ENCODE measurements at regions not wholly inside any gene's neighbourhood (a gene's known extent, or its start where the extent isn't known, plus 50 kb on each side); places are given as distances from the start of the nearest gene placed in this dataset.

DNA sequence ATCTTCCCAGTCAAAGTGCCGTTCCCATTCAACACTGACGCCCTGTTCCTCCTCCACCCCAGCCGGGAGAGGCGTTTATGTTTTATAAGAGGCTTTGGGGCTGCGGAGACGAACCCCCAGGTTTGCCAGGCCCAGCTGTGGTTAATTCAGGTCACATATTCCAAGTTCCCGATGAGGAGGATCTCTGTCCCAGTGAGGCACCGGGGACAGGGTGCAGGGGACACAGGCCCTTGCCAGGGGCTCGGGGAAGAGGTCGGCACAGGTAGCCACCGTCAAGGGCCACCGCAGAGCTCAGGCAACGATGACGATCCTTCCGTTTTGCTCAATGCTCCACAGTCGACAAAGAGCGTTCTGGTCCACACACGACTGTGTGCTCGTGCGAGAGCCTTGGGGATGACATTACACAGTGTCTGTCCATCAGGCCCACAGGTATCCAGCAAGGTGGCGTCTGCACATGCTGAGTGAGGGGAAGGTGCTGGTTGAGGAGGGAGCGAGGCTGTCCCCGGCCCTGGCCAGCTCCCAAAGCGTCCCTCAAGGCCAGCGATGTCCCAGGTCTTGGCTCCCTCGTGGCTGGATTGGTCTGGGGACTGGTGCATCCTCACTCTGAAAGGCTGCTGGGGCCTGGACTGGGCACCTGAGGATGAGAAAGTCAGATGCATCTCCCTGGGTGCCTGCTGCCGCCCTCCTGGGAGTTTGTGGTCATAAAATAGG, 189.2 kb upstream of the C14orf180 start:
- TF ChIP-seq, protein P1, sequence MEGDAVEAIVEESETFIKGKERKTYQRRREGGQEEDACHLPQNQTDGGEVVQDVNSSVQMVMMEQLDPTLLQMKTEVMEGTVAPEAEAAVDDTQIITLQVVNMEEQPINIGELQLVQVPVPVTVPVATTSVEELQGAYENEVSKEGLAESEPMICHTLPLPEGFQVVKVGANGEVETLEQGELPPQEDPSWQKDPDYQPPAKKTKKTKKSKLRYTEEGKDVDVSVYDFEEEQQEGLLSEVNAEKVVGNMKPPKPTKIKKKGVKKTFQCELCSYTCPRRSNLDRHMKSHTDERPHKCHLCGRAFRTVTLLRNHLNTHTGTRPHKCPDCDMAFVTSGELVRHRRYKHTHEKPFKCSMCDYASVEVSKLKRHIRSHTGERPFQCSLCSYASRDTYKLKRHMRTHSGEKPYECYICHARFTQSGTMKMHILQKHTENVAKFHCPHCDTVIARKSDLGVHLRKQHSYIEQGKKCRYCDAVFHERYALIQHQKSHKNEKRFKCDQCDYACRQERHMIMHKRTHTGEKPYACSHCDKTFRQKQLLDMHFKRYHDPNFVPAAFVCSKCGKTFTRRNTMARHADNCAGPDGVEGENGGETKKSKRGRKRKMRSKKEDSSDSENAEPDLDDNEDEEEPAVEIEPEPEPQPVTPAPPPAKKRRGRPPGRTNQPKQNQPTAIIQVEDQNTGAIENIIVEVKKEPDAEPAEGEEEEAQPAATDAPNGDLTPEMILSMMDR (IDR thresholded peaks at IDR 0.05): no peak
- no peak for TF ChIP-seq ZFX (IDR thresholded peaks at IDR 0.05; ENCODE audit: borderline replicate concordance)

All from 22Rv1 (cell line).